HepG2 (cell line): ENCODE measurements at regions not wholly inside any gene's neighbourhood (a gene's known extent, or its start where the extent isn't known, plus 50 kb on each side); places are given as distances from the start of the nearest gene placed in this dataset.

Experiments used
- POLR2A ChIP-seq, 2 experiments: IDR thresholded peaks; 2 replicates each; pipeline ENCODE4 v1.6.1; 2011; ENCODE audit warnings: low read depth in 2 of 2, low read length in 2 of 2, mild to moderate bottlenecking in 1 of 2, moderate library complexity in 1 of 2; ENCODE audit not compliant: insufficient read depth in 1 of 2
- REPIN1 ChIP-seq: sonication (generic); formaldehyde crosslinking; IDR thresholded peaks from 2 replicates; pipeline ENCODE4 v1.8.0; 2022; ENCODE audit warnings: missing genetic modification reagents, low read depth, mild to moderate bottlenecking, borderline replicate concordance
- TF ChIP-seq, protein P1 (sequence below): sonication (generic); formaldehyde crosslinking; IDR thresholded peaks from 2 replicates; pipeline ENCODE4 v1.8.1; 2023; ENCODE audit warnings: mild to moderate bottlenecking, missing genetic modification reagents

DNA sequence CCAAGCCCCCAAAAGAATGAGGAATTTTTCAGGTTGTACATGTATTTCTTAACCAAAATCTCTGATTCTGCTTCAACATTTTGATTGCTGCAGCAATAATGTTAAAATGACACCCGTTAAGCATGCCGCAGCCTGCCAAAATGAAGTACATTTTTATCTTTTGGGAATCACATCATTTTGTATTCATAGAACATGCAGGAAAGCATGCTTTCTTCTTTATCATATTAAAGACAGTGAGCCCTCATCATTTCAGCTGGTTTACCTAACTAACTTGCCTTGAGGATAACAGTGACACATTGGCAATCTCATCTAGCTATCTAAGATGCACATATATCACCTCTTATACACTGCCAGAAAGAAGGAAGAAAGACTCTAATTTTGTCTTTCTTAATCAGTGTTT is 299.2 kb downstream of the LTN1 start:
- TF ChIP-seq REPIN1 (CRISPR knock-in tag) (no peak), POLR2A (IDR thresholded peaks at IDR 0.05; ENCODE audit: insufficient read depth in 1 of 2, low read depth in 2 of 2, low read length in 2 of 2) (no peak)
- TF ChIP-seq, protein P1, sequence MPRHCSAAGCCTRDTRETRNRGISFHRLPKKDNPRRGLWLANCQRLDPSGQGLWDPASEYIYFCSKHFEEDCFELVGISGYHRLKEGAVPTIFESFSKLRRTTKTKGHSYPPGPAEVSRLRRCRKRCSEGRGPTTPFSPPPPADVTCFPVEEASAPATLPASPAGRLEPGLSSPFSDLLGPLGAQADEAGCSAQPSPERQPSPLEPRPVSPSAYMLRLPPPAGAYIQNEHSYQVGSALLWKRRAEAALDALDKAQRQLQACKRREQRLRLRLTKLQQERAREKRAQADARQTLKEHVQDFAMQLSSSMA: no peak
